Calu3 (cell line): ENCODE measurements at regions not wholly inside any gene's neighbourhood (a gene's known extent, or its start where the extent isn't known, plus 50 kb on each side); places are given as distances from the start of the nearest gene placed in this dataset.

Experiments used
- BruUV-seq: library from RNA; stranded (reverse); fragments of 400-500 nt; replicated peaks from 2 replicates; lab custom pipeline; 2021; lab: Mats Ljungman, UMichigan
- CTCF ChIA-PET: fragments of 300-600 bp; sonication (Branson Sonifier 250); formaldehyde crosslinking; loops from one replicate; lab custom pipeline; 2022; ENCODE audit warnings: antibody characterized with exemption; lab: Charles Lee
- DNase-seq: peaks from one replicate; pipeline ENCODE4 v3.0.0; 2022
- H3K27ac Mint-ChIP-seq: one replicate; pipeline ENCODE4 v1.8.0; 2022; ENCODE audit warnings: mixed read lengths; ENCODE audit not compliant: unreplicated experiment
- H3K27me3 Mint-ChIP-seq: one replicate; pipeline ENCODE4 v1.8.0; 2022; ENCODE audit warnings: mixed read lengths; ENCODE audit not compliant: unreplicated experiment
- H3K36me3 Mint-ChIP-seq: one replicate; pipeline ENCODE4 v1.8.0; 2022; ENCODE audit warnings: mild to moderate bottlenecking, moderate library complexity, mixed read lengths; ENCODE audit not compliant: insufficient read depth, unreplicated experiment
- H3K4me1 Mint-ChIP-seq: one replicate; pipeline ENCODE4 v1.8.0; 2022; ENCODE audit warnings: mild to moderate bottlenecking, low read depth, mixed read lengths; ENCODE audit not compliant: unreplicated experiment
- H3K4me3 Mint-ChIP-seq: one replicate; pipeline ENCODE4 v1.8.0; 2022; ENCODE audit warnings: mild to moderate bottlenecking, low read depth, moderate library complexity, mixed read lengths; ENCODE audit not compliant: unreplicated experiment
- H3K9me3 Mint-ChIP-seq: one replicate; pipeline ENCODE4 v1.8.0; 2022; ENCODE audit warnings: low read depth, mixed read lengths; ENCODE audit not compliant: unreplicated experiment
- CTCF ChIP-seq: fragments of 200-600 bp; IDR thresholded peaks from one replicate; pipeline ENCODE4 v1.8.0; 2022; ENCODE audit warnings: antibody characterized with exemption; ENCODE audit not compliant: unreplicated experiment
- intact Hi-C: fragments of 100-400 bp; cut with micrococcal nuclease; formaldehyde crosslinking; loops from one replicate; pipeline ENCODE4 v1.10.0; 2022; ENCODE audit not compliant: unreplicated experiment

GRCh38 chr4:94395562-94395961, 52.9 kb upstream of the HPGDS start:
- Mint-ChIP-seq H3K27me3 (no peaks in the 10 kb centered on the region), H3K36me3 (no peaks in the 10 kb centered on the region), H3K4me1 (no peaks in the 10 kb centered on the region), H3K9me3 (no peaks in the 10 kb centered on the region), H3K27ac (no peak overlapping the region), H3K4me3 (no peak overlapping the region)
- no peak for DNase-seq
- CTCF ChIA-PET = no interaction called here
- BruUV-seq = no TSS peak
- no peak for TF ChIP-seq CTCF
- intact Hi-C loops = no loop called here

GRCh38 chr4:94396984-94397383, 54.3 kb upstream of the HPGDS start:
- intact Hi-C loops = no loop called here
- Mint-ChIP-seq H3K36me3 (no peaks in the 10 kb centered on the region), H3K9me3 (no peaks in the 10 kb centered on the region), H3K4me1 (no peaks in the 10 kb centered on the region), H3K27ac (no peak overlapping the region), H3K4me3 (no peak overlapping the region), H3K27me3 (no peaks in the 10 kb centered on the region)
- no peak for DNase-seq
- CTCF ChIA-PET = no interaction called here
- no peak for TF ChIP-seq CTCF
- no TSS peak for BruUV-seq

- BruUV-seq = no TSS peak
- no peak overlapping the region for H3K27ac Mint-ChIP-seq
- no peaks in the 10 kb centered on the region for H3K9me3 Mint-ChIP-seq
- TF ChIP-seq CTCF = no peak
- CTCF ChIA-PET = no interaction called here
- no peaks in the 10 kb centered on the region for H3K4me1 Mint-ChIP-seq
- no peaks in the 10 kb centered on the region for H3K27me3 Mint-ChIP-seq
- DNase-seq = no peak
- no peaks in the 10 kb centered on the region for H3K36me3 Mint-ChIP-seq
- no peak overlapping the region for H3K4me3 Mint-ChIP-seq
- intact Hi-C loops = no loop called here
These were observed 54.1 kb upstream of the PDLIM5 start for GRCh38 chr4:94397635-94398034.

GRCh38 chr4:94399277-94399676, 52.5 kb upstream of the PDLIM5 start:
- H3K27ac Mint-ChIP-seq = no peak overlapping the region
- CTCF ChIA-PET = no interaction called here
- no peaks in the 10 kb centered on the region for H3K9me3 Mint-ChIP-seq
- no peak overlapping the region for H3K4me3 Mint-ChIP-seq
- BruUV-seq = no TSS peak
- H3K36me3 Mint-ChIP-seq = no peaks in the 10 kb centered on the region
- intact Hi-C loops = no loop called here
- H3K4me1 Mint-ChIP-seq = no peaks in the 10 kb centered on the region
- TF ChIP-seq CTCF = no peak
- DNase-seq = no peak
- H3K27me3 Mint-ChIP-seq = no peaks in the 10 kb centered on the region
